ENCODE measurements at regions not wholly inside any gene's neighbourhood (a gene's known extent, or its start where the extent isn't known, plus 50 kb on each side); places are given as distances from the start of the nearest gene placed in this dataset.
A peak's percentile ranks its signal among the peaks of the same experiment; 100 is the strongest.

GRCh38 chr6:103979308-103979707, 880.4 kb downstream of the HACE1 start:
- no peak overlapping the region; a peak in 1 of 4 replicates for H3K27ac ChIP-seq (ENCODE audit: low read depth in 2 of 2, low read length in 1 of 2)
- no peaks in the 10 kb centered on the region for H4K20me1 ChIP-seq (ENCODE audit: insufficient read depth)
- H3F3A ChIP-seq (replicated peaks; ENCODE audit: insufficient read depth): peaks cover 8% of the 10 kb centered on the region
- no peaks in the 10 kb centered on the region for H3K79me2 ChIP-seq (ENCODE audit: insufficient read depth)
- H3K4me2 ChIP-seq: no peak overlapping the region
- no peak for DNase-seq
- no peaks in the 10 kb centered on the region for H3K27me3 ChIP-seq (ENCODE audit: insufficient read depth)
- H3K9me2 ChIP-seq: no peaks in the 10 kb centered on the region
- H3K9me3 ChIP-seq: no peaks in the 10 kb centered on the region
- H3K36me3 ChIP-seq (replicated peaks in 1 of 2; ENCODE audit: control insufficient read depth in 1 of 2, insufficient read depth in 2 of 2, low read length in 1 of 2): no peaks in the 10 kb centered on the region
- 41% methylated on average over 2 of the region's 2 CpGs for WGBS (ENCODE audit: low lambda C conversion rate)
- CTCF ChIA-PET: no interaction called here
- TF ChIP-seq EP300 (IDR thresholded peaks at IDR 0.05; ENCODE audit: borderline replicate concordance in 1 of 2, low read depth in 1 of 2, low read length in 1 of 2) (0 out of 4 replicates have a peak, but pooled peaks of 1 of the 2 experiments have one; percentile 29), RAD21 (IDR thresholded peaks at IDR 0.05; ENCODE audit: low read length) (no peak), MAX (IDR thresholded peaks at IDR 0.05; ENCODE audit: low read depth) (no peak), GABPA (IDR thresholded peaks at IDR 0.05; ENCODE audit: low read depth) (no peak)
- peaks cover 8 to 17% of the 10 kb centered on the region in 2 experiments; a peak in 3 of 4 replicates for H3K4me1 ChIP-seq (ENCODE audit: control insufficient read depth in 1 of 2, insufficient read depth in 2 of 2, low read depth in 1 of 2, low read length in 1 of 2)
- POLR2A ChIA-PET: no interaction called here
- H3K4me3 ChIP-seq (ENCODE audit: low read depth in 2 of 2, low read length in 1 of 2): no peak overlapping the region
- H3K9ac ChIP-seq: no peak overlapping the region
- H2AFZ ChIP-seq (ENCODE audit: low read depth): no peak overlapping the region

GRCh38 chr6:103937389-103937788, 922.3 kb downstream of the HACE1 start:
- no peak overlapping the region for H3K4me3 ChIP-seq (ENCODE audit: low read depth in 2 of 2, low read length in 1 of 2)
- H3K79me2 ChIP-seq (ENCODE audit: insufficient read depth): no peaks in the 10 kb centered on the region
- no peak overlapping the region for H3K4me2 ChIP-seq
- ChIA-PET POLR2A (no interaction called here), CTCF (no interaction called here)
- no peak for DNase-seq
- no peak overlapping the region for H3K9ac ChIP-seq
- no peaks in the 10 kb centered on the region for H3K4me1 ChIP-seq (ENCODE audit: control insufficient read depth in 1 of 2, insufficient read depth in 2 of 2, low read depth in 1 of 2, low read length in 1 of 2)
- H3K9me3 ChIP-seq: no peaks in the 10 kb centered on the region
- H3K27ac ChIP-seq (ENCODE audit: low read depth in 2 of 2, low read length in 1 of 2): no peak overlapping the region
- H3K9me2 ChIP-seq: no peaks in the 10 kb centered on the region
- H3F3A ChIP-seq (replicated peaks; ENCODE audit: insufficient read depth): no peaks in the 10 kb centered on the region
- no peaks in the 10 kb centered on the region for H3K36me3 ChIP-seq (replicated peaks in 1 of 2; ENCODE audit: control insufficient read depth in 1 of 2, insufficient read depth in 2 of 2, low read length in 1 of 2)
- H4K20me1 ChIP-seq (ENCODE audit: insufficient read depth): no peaks in the 10 kb centered on the region
- TF ChIP-seq FOXM1 (IDR thresholded peaks at IDR 0.05; ENCODE audit: low read depth) (no peak), SMC3 (IDR thresholded peaks at IDR 0.05; ENCODE audit: low read depth, low read length) (no peak), FOSL2 (IDR thresholded peaks at IDR 0.05; ENCODE audit: borderline replicate concordance, low read depth) (no peak), GABPA (IDR thresholded peaks at IDR 0.05; ENCODE audit: low read depth) (no peak), IRF3 (IDR thresholded peaks at IDR 0.05; ENCODE audit: low read depth, low read length) (no peak), MAX (IDR thresholded peaks at IDR 0.05; ENCODE audit: low read depth) (no peak), NRF1 (IDR thresholded peaks at IDR 0.05; ENCODE audit: low read depth, low read length) (no peak), EZH2phosphoT487 (IDR thresholded peaks at IDR 0.05; ENCODE audit: borderline replicate concordance, low read depth) (no peak), ZBTB33 (IDR thresholded peaks at IDR 0.05; ENCODE audit: borderline replicate concordance, low read depth) (no peak), RCOR1 (IDR thresholded peaks at IDR 0.05; ENCODE audit: low read length) (no peak), JUND (IDR thresholded peaks at IDR 0.05) (no peak), MEF2A (IDR thresholded peaks at IDR 0.05; ENCODE audit: borderline replicate concordance, low read depth) (no peak), TEAD4 (IDR thresholded peaks at IDR 0.05; ENCODE audit: borderline replicate concordance, insufficient read depth) (no peak), MXI1 (IDR thresholded peaks at IDR 0.05; ENCODE audit: low read depth, low read length) (no peak), ELF1 (IDR thresholded peaks at IDR 0.05) (no peak), YY1 (IDR thresholded peaks at IDR 0.05; ENCODE audit: low read depth) (no peak), EP300 (IDR thresholded peaks at IDR 0.05; ENCODE audit: borderline replicate concordance in 1 of 2, low read depth in 1 of 2, low read length in 1 of 2) (no peak), TAF1 (IDR thresholded peaks at IDR 0.05; ENCODE audit: borderline replicate concordance, low read depth, low read length) (no peak), USF1 (IDR thresholded peaks at IDR 0.05; ENCODE audit: borderline replicate concordance, low read depth) (no peak), CTCF (IDR thresholded peaks at IDR 0.05) (no peak)
- no peaks in the 10 kb centered on the region for H3K27me3 ChIP-seq (ENCODE audit: insufficient read depth)
- no peak overlapping the region for H2AFZ ChIP-seq (ENCODE audit: low read depth)
